NOMO-1 treated with DMSO at 0.1 percent for 48 hours (cell line): ENCODE measurements at regions not wholly inside any gene's neighbourhood (a gene's known extent, or its start where the extent isn't known, plus 50 kb on each side); places are given as distances from the start of the nearest gene placed in this dataset.
A peak's percentile ranks its signal among the peaks of the same experiment; 100 is the strongest.
"Not testable (repeated sequence)": the region's sequence is repeated elsewhere in the genome, so short reads cannot be mapped to it uniquely, and the experiment has no call there.

ENCODE experiments used
- DNase-seq: peaks from one replicate; lab custom pipeline; 2025; ENCODE audit not compliant: unreplicated experiment; lab: John Stamatoyannopoulos, UW

GRCh38 chr11:37951996-37952395 is 1354.0 kb upstream of the RAG2 start:
- no peak for DNase-seq

GRCh38 chr11:37948258-37948657 is 1350.2 kb upstream of the RAG2 start:
- peak; percentile 32 for DNase-seq

- DNase-seq: no peak
Measured at GRCh38 chr11:37947821-37948220, 1349.8 kb upstream of the RAG2 start.

GRCh38 chr11:37946155-37946766 is 1348.2 kb upstream of the RAG2 start:
- peak; percentile 10 for DNase-seq

- no peak for DNase-seq
Measured at GRCh38 chr11:37942081-37942480, 1344.0 kb upstream of the RAG2 start.

- DNase-seq: no peak
Measured at GRCh38 chr11:37929100-37929653, 1331.1 kb upstream of the RAG2 start.

- DNase-seq: no peak
Measured at GRCh38 chr11:37926772-37927171, 1328.7 kb upstream of the RAG2 start.

- DNase-seq: no peak
Measured at GRCh38 chr11:37916331-37916730, 1318.3 kb upstream of the RAG2 start.

- DNase-seq: no peak
Measured at GRCh38 chr11:37914859-37915258, 1316.8 kb upstream of the RAG2 start.

GRCh38 chr11:37908219-37908548 is 1310.1 kb upstream of the RAG2 start:
- DNase-seq: no peak

- DNase-seq: no peak
Measured at GRCh38 chr11:37907436-37908218, 1309.6 kb upstream of the RAG2 start.

- DNase-seq: no peak
Measured at GRCh38 chr11:37905707-37906417, 1307.8 kb upstream of the RAG2 start.

GRCh38 chr11:37896016-37896415 is 1298.0 kb upstream of the RAG2 start:
- peak; percentile 35 for DNase-seq

GRCh38 chr11:37881741-37882140 is 1283.7 kb upstream of the RAG2 start:
- no peak for DNase-seq

GRCh38 chr11:37861671-37862070 is 1263.6 kb upstream of the RAG2 start:
- DNase-seq: no peak

GRCh38 chr11:37858806-37859537 is 1260.9 kb upstream of the RAG2 start:
- not testable (repeated sequence) for DNase-seq

- no peak for DNase-seq
Measured at GRCh38 chr11:37858398-37858797, 1260.4 kb upstream of the RAG2 start.

GRCh38 chr11:37857726-37858125 is 1259.7 kb upstream of the RAG2 start:
- no peak for DNase-seq

GRCh38 chr11:37849706-37850105 is 1251.7 kb upstream of the RAG2 start:
- DNase-seq: no peak

- DNase-seq: no peak
Measured at GRCh38 chr11:37843603-37844002, 1245.6 kb upstream of the RAG2 start.

GRCh38 chr11:37841016-37841415 is 1243.0 kb upstream of the RAG2 start:
- DNase-seq: no peak
